8988T (cell line): ENCODE measurements at regions not wholly inside any gene's neighbourhood (a gene's known extent, or its start where the extent isn't known, plus 50 kb on each side); places are given as distances from the start of the nearest gene placed in this dataset.

Experiments used
- DNase-seq: peaks from one replicate; pipeline ENCODE4 v3.0.0; 2011

DNA sequence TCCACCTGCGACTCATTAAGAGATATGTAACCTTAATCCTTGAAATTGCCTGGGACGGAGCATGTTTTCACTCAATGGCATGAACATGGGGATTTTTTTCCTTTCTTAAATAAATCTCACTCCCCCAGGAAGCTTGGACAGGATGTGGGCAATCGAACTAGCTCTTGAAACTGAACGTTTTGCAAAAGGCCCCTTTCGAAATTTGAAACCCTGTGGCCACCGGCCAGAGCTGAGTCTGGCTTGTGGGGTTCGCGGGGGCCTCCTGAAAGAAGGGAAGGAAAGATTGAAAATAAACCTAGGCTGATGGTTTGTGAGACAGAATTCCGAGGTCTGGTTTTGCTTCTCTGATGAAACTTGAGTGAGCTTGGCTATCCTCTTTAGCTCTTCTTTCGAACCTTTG, 101.4 kb upstream of the RTL1 start:
- DNase-seq, result no peak

DNA sequence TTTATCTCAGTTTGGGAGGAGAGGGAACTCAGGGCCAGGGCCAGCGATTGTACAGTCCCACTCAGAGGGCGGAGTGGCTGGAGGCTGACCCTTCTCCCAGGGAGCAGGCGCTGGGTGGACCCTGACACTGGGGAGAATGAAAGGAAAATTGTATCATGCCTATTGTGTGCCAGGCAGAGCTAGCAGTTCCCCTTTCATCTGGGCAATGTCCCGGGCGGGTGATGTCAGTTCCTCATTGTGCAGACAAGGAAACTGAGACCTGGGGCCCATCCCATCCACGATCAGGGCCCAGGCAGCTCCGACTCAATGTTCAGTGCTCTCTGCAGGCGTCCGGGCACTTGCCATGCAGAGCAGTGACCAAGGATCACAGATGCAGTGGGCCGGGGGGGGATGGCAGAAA, 101.9 kb upstream of the RTL1 start:
- no peak for DNase-seq

DNA sequence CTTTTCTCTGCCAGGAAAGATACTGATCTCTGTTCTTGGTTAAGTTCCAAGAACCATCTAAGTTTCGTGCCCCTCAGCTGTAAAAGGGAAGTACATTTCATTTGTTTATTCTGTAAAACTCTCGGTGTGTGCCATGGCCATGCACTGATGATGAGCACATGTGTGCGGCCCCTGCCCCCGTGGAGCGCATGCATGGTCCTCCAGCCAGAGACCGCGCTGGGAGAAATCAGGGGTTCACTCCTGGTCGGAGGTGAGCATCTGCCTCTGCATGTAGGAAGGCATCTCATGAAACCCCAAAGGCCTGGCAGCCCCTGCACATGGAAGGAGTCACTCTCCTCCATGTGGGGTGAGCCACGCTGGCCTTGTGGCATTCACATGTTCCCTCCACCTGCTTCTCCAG, 102.5 kb upstream of the RTL1 start:
- no peak for DNase-seq

GRCh38 chr14:101007004-101007614, 103.6 kb upstream of the RTL1 start:
- no peak for DNase-seq

DNA sequence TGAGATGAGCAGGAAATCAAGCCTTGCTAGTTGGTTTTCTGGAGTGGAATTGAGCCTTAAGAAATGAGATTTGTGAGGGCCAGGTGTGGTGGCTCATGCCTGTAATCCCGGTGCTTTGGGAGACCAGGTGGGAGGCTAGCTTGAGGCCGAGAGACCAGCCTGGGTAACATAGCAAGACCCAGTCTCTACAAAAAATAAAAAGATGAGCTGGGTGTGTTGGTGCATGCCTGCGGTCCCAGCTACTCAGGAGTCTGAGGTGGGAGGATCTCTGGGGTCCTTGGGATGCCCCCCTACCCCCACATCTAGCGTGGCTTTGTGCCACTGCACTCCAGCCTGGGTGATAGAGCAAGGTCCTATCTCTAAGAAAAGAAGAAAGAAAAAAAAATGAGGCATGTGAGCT, 104.2 kb upstream of the RTL1 start:
- DNase-seq, result no peak

DNA sequence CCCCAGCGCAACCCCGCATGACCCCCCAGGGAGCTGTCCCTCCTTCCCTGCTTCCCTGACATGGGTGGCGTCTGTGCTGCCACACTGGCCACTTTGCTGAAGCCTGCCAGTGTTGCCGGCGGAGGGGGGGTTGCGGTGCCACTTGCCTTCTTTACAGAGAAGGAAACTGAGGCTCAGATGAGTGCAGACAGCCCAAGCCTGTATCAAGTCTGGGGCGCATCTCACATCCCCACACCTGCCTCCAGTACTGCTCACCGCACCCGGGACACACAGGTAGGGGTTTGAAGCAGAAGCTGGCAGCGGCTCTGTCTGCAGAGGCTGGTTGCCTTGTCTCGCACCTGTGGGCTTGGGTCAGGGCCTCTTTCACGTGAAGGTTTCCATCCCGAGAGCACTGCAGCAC, 104.7 kb upstream of the RTL1 start:
- DNase-seq, result no peak

DNA sequence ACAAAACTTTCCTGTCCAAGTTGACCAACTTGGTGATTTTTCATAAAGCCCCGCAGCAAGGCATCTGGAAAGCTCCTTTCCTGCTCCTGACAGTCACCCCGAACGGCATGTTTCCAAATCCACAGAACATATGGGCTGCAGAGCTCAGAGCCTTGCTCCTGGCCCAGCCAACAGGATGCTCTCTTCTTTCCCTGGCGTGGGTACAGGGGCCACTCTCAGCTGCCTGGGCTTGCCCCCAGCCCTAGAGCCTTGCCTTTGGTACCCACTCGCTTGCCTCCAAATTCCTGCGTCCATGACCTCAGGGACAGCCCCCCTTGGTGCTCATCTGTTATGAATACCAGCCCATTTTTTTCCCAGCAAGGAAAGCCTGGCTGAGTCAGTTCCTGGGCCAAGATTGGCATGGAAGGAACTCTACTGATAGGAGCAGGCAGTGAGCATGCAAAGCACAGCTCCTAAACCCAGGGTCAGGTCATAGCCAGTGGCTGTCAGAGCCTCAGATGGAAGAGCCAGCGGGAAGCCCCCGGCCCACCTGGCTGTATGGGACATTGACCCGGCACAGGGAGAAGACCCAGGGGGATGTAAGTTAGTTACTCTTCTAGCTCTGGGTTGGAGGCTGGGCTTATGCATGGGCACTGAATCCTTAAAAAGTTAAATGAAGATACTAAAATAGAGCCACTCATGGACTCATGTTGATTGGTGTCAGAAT, 105.3 kb upstream of the RTL1 start:
- DNase-seq, result no peak

DNA sequence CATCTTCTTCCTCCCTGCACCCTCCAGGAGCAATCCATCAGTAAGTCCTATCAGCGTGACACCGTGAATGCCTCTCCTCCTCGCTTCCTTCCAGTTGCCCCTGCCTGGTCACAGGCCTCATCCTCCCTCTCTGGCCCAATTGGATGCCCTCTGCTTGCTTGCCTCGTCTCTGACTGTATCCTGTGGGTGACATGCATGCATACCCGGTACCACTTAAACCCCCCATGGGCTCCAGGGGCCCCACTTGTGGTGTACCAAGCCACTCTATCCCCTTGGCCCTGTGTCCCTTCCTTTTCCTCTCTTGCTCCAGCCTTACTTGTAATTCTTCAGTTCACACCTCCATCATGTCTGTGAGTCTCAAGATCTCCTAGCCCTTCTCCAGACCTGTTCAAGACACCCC, 106.0 kb upstream of the RTL1 start:
- no peak for DNase-seq

GRCh38 chr14:101010293-101010692, 106.8 kb upstream of the RTL1 start:
- DNase-seq, result no peak

DNA sequence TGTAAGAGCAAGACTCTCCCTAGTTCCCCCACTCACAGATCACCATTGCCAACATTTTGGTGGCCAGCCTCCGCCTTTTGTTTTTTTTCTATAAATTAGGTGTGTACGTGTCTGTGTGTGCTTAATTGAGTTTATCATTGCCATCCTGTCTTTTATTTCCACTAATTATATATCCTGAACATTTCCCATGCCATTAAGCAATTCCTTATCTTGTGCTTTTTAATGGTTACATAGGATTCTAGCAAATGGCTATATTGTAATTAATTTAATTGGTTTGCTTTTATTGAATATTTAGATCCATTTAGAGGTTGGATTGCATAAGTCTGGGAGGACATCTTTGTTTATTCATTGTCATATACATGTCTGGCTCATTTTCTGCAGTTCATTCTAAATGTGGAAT, 107.3 kb upstream of the RTL1 start:
- DNase-seq, result no peak

- DNase-seq, result no peak
These were observed 113.7 kb upstream of the RTL1 start for GRCh38 chr14:101017209-101017608.

DNA sequence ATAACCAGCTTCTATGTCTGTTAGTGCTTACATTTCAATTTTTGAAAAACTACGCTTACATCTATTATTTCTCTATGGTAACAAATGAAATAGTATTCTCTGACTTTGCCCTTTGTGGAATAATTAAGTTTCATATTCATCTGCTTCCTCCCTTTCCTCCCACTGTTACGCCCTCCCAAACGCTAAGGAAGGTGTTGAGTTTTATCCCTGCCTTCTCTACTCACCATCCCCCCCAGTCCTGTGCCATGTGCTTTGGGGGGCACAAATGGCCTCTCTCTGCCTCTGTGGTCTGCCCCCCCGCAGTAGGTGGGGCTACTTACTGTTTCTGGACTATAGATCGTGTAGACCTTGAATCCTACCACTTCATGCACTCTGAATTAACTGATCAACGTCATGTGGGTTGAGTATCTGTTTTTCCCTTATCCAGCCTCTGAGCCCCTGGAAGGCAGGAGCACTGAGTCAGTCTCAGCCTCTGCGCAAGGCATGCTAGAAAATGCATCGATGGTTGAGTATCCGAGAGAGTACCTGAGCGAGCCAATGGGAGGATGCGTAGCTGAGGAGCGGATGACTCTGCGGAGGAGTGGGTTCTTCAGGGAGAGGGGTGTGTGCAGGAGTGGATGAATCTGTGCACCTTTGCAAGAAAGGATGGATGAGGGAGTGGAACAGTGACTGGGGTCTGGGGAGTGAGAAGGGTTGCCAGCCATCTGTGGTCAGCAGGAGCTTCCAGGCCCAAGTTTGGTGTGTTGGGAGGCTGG, 114.5 kb upstream of the RTL1 start:
- DNase-seq, result no peak

- no peak for DNase-seq
These were observed 115.2 kb upstream of the RTL1 start for GRCh38 chr14:101018561-101019290.

DNA sequence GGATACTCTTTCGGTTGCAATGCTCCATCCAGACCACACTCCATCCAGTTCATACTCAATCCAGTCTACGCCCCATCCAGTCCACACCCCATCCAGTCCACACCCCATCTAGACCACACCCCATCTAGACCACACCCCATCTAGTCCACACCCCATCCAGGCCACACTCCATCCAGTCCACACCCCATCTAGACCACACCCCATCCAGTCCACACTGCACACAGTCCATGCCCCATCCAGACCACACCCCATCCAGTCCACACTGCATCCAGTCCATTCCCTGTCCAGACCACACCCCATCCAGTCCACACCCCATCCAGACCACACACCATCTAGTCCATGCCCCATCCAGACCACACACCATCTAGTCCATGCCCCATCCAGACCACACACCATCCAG, 116.0 kb upstream of the RTL1 start:
- DNase-seq, result no peak

DNA sequence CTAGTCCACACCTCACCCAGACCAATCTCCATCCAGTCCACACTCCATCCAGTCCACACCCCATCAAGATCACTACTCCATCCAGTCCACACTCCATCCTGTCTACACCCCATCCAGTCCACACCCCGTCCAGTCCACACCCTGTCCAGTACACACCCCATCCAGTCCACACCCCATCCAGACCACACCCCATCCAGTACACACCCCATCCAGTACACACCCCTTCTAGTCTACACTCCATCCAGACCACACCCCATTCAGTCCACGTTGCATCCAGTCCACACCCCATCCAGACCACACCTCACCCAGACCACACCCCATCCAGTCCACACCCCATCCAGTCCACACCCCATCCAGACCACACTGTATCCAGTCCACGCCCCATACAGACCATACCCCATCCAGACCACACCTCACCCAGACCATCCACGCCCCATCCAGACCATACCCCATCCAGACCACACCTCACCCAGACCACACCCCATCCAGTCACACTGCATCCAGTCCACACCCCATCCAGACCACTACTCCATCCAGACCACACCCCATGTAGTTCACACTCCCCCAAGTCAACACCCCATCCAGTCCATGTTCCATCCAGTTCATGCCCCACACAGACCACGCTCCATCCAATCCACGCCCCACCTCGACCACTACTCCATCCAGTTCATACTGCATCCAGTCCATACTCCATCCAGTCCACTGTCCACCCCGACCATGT, 116.6 kb upstream of the RTL1 start:
- DNase-seq, result peak; percentile 2

DNA sequence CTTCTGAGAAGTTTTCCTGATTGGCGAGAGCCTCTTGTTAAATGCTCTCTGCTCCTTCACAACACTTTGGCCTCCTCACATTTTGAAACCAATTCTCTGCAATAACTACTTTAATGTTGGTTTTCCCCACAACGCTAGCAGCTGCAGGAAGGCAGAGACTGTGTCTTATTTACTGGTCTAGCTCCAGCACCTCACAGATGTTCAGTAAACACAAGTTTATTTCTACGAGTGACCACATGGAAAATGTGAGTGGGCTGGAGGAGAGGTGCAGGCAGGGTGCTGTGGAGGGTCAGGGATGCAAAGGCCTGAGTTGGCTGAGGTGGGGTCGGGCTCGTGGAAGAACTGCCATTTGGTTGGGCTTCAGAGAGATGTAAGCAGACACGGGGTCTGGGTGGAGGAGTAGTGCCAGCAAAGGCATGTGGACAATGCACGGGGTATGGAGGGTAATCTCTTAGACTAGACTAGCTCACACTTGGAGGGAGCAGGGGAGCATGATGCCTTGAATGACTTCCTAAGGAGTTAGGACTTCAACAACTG, 117.4 kb upstream of the RTL1 start:
- peak; percentile 1 for DNase-seq

GRCh38 chr14:101022121-101022520, 118.6 kb upstream of the RTL1 start:
- no peak for DNase-seq

- no peak for DNase-seq
These were observed 119.5 kb upstream of the RTL1 start for GRCh38 chr14:101022916-101023435.

GRCh38 chr14:101024686-101025085, 121.2 kb upstream of the RTL1 start:
- no peak for DNase-seq

GRCh38 chr14:101025131-101025530, 121.6 kb upstream of the RTL1 start:
- no peak for DNase-seq

DNA sequence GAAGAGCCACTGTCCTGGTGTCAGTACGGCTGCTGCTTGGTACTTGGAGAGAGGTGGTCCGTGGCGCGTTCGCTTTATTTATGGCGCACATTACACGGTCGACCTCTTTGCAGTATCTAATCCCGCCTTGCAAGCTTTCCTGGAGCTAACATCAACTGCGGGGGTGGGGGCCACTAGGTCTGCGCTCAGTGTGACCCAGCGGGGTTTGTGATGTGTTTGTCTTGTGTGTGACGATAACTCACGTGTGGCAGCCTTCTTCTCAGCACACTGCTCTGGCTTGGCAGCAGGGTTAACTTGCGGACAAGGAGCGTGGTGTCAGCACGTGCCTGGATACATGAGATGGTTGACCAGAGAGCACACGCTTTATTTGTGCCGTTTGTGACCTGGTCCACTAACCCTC, 122.2 kb upstream of the RTL1 start:
- DNase-seq, result no peak

GRCh38 chr14:101026341-101026740, 122.8 kb upstream of the RTL1 start:
- DNase-seq, result no peak
